Esophagus squamous epithelium (tissue), 5 donors: ENCODE measurements at regions not wholly inside any gene's neighbourhood (a gene's known extent, or its start where the extent isn't known, plus 50 kb on each side); places are given as distances from the start of the nearest gene placed in this dataset.
"Not testable (repeated sequence)": the region's sequence is repeated elsewhere in the genome, so short reads cannot be mapped to it uniquely, and the experiment has no call there.

Source experiments
- DNase-seq: peaks from one replicate; lab custom pipeline; 2025; lab: John Stamatoyannopoulos, UW
- H3K27ac ChIP-seq, 4 donors: fragments of 200-600 bp; sonication (generic); one replicate each; pipeline ENCODE4 v1.5.1; 2016 to 2019; ENCODE audit warnings: mild to moderate bottlenecking in 1 of 4
- H3K27me3 ChIP-seq, 4 donors: fragments of 200-600 bp; sonication (generic); 1 replicate in 3 of 4; 2 replicates in 1 of 4; pipeline versions ENCODE4 v1.5.1 to v1.6.0; 2017 to 2021; ENCODE audit warnings: antibody characterized with exemption in 1 of 4
- H3K36me3 ChIP-seq, 3 donors: fragments of 200-600 bp; sonication (generic); one replicate each; pipeline ENCODE4 v1.5.1; 2016 to 2019
- H3K4me1 ChIP-seq, 3 donors: fragments of 200-600 bp; sonication (generic); one replicate each; pipeline ENCODE4 v1.5.1; 2017 to 2019
- H3K4me3 ChIP-seq, 4 donors: fragments of 200-600 bp; sonication (generic); 1 replicate in 3 of 4; 2 replicates in 1 of 4; pipeline ENCODE4 v1.5.1; 2016 to 2019; ENCODE audit warnings: mild to moderate bottlenecking in 2 of 4, moderate library complexity in 1 of 4
- H3K9me3 ChIP-seq, 3 donors: fragments of 200-600 bp; sonication (generic); one replicate each; pipeline ENCODE4 v1.5.1; 2016 to 2019
- CTCF ChIP-seq, 6 experiments: fragments of 450-650 bp in 4 of 6; fragments of 200-600 bp in 2 of 6; sonication (generic) in 2 of 6; IDR thresholded peaks; one replicate each; pipeline ENCODE4 v1.5.1; 2016 to 2019; ENCODE audit warnings: antibody characterized with exemption in 6 of 6, mild to moderate bottlenecking in 4 of 6, moderate library complexity in 4 of 6
- POLR2A ChIP-seq, 4 donors: fragments of 450-650 bp; IDR thresholded peaks; one replicate each; pipeline ENCODE4 v1.6.1; 2017; ENCODE audit warnings: antibody characterized with exemption in 4 of 4, mild to moderate bottlenecking in 4 of 4, moderate library complexity in 3 of 4
- WGBS, 2 donors: methylation state at CpG; one replicate each; pipeline ENCODE4 v1.1.5; 2018; 5-methylcytosine and 5-hydroxymethylcytosine counted together
- intact Hi-C: fragments of 100-400 bp; cut with DNase I; formaldehyde crosslinking; loops from one replicate; pipeline ENCODE4 v1.15.0; 2022
- donor health status: DM: yes; HTN: yes; CAD: no.

- 53 to 64% methylated on average over 2 of the region's 2 CpGs for WGBS, 2 donors
- intact Hi-C loops = no loop called here
- Histone ChIP-seq H3K4me1 (no peaks in the 10 kb centered on the region), H3K9me3 (no peaks in the 10 kb centered on the region), H3K27ac (no peak overlapping the region), H3K27me3 (no peaks in the 10 kb centered on the region), H3K4me3 (no peak overlapping the region), H3K36me3 (no peaks in the 10 kb centered on the region)
- TF ChIP-seq CTCF (IDR thresholded peaks at IDR 0.05) (no peak), POLR2A (IDR thresholded peaks at IDR 0.05) (no peak)
- DNase-seq = no peak
Measured at GRCh38 chr7:51930834-51931233, 614.2 kb upstream of the COBL start.

DNA sequence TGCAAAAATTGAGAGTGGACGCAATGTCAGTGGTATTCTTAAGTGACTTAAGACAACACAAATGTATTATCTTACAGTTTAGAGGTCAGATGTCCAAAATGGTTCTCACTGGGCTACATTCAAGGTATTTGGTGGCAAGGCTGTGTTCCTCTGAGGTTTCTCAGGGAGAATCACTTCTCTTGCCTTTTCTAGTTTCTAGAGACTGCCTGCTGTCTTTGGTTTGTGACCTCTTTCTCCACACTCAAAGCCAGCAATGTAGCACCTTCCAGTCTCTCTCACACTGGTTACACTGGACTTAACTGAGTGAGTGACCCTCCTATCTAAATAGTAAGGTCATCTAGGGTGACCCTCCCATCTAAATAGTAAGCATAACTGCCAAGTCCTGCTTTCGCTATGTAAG is 613.2 kb upstream of the COBL start:
- H3K4me1 ChIP-seq = no peaks in the 10 kb centered on the region

GRCh38 chr7:51927738-51928137 is 611.1 kb upstream of the COBL start:
- H3K4me1 ChIP-seq = no peaks in the 10 kb centered on the region
- intact Hi-C loops = no loop called here
- DNase-seq = no peak
- H3K9me3 ChIP-seq = peaks cover 0 to 4% (median 0%) of the 10 kb centered on the region in 3 donors
- H3K27ac ChIP-seq = no peak overlapping the region
- H3K4me3 ChIP-seq = no peak overlapping the region
- H3K27me3 ChIP-seq = no peaks in the 10 kb centered on the region
- no peak for TF ChIP-seq POLR2A (IDR thresholded peaks at IDR 0.05)
- TF ChIP-seq CTCF (IDR thresholded peaks at IDR 0.05) = no peak
- 69 to 79% methylated on average over 2 to 6 of the region's 6 CpGs for WGBS, 2 donors
- H3K36me3 ChIP-seq = no peaks in the 10 kb centered on the region

More for the DNA sequence above, 613.2 kb upstream of the COBL start:
- no peak for TF ChIP-seq POLR2A (IDR thresholded peaks at IDR 0.05)
- TF ChIP-seq CTCF (IDR thresholded peaks at IDR 0.05) = no peak
- intact Hi-C loops = no loop called here
- Histone ChIP-seq H3K4me3 (no peak overlapping the region), H3K36me3 (no peaks in the 10 kb centered on the region), H3K27me3 (no peaks in the 10 kb centered on the region), H3K27ac (no peak overlapping the region), H3K9me3 (no peaks in the 10 kb centered on the region)
- WGBS, 2 donors = 43 to 44% methylated on average over 2 of the region's 2 CpGs
- no peak for DNase-seq

GRCh38 chr7:51918581-51918980 is 602.0 kb upstream of the COBL start:
- no peak for DNase-seq
- no peaks in the 10 kb centered on the region for H3K27me3 ChIP-seq
- intact Hi-C loops = no loop called here
- no peak overlapping the region for H3K4me3 ChIP-seq
- H3K36me3 ChIP-seq = no peaks in the 10 kb centered on the region
- TF ChIP-seq CTCF (IDR thresholded peaks at IDR 0.05) (no peak), POLR2A (IDR thresholded peaks at IDR 0.05) (no peak)
- no peaks in the 10 kb centered on the region for H3K4me1 ChIP-seq
- H3K27ac ChIP-seq = no peak overlapping the region
- H3K9me3 ChIP-seq = no peaks in the 10 kb centered on the region
- WGBS, 2 donors = 61 to 63% methylated on average over 3 of the region's 3 CpGs

DNA sequence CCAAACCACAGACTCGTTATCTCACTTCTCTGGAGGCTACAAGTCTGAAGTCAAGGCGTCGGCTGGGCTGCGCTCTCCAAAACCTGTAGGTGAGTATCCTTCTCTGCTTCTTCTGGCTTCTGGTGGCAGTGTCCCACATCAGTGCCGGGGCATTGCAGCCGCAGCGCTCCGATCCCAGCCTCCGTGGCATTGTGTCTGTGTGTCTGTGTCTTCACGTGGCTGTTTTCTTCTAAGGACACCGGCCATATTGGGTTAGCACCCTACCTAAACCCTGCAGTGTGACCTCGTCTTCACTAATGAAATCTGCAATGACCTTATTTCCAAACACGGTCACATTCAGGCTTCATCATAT is 584.9 kb upstream of the COBL start:
- intact Hi-C loops = no loop called here
- H3K4me3 ChIP-seq = no peak overlapping the region
- no peaks in the 10 kb centered on the region for H3K4me1 ChIP-seq
- TF ChIP-seq POLR2A (IDR thresholded peaks at IDR 0.05) = no peak
- TF ChIP-seq CTCF (IDR thresholded peaks at IDR 0.05) = no peak
- H3K27me3 ChIP-seq = no peaks in the 10 kb centered on the region
- no peak overlapping the region for H3K27ac ChIP-seq
- H3K36me3 ChIP-seq = no peaks in the 10 kb centered on the region
- peaks cover 0 to 18% (median 0%) of the 10 kb centered on the region in 3 donors for H3K9me3 ChIP-seq
- DNase-seq = no peak
- 86 to 92% methylated on average over 12 of the region's 13 CpGs for WGBS, 2 donors

- H3K4me3 ChIP-seq, H3K4me1 ChIP-seq, H3K36me3 ChIP-seq, H3K27me3 ChIP-seq, intact Hi-C loops, DNase-seq, H3K27ac ChIP-seq: not testable (repeated sequence)
- WGBS, 2 donors = 100% methylated on average over 1 of the region's 42 CpGs; no CpG with 5 or more reads in 1 of the 2 donors
- peaks cover 0 to 18% (median 0%) of the 10 kb centered on the region in 3 donors for H3K9me3 ChIP-seq
Measured at GRCh38 chr7:51900755-51901488, 584.3 kb upstream of the COBL start.
